SK-N-SH treated with all-trans-retinoic acid at 6 μM for 48 hours (cell line): ENCODE measurements at regions not wholly inside any gene's neighbourhood (a gene's known extent, or its start where the extent isn't known, plus 50 kb on each side); places are given as distances from the start of the nearest gene placed in this dataset.

Source experiments
- ATAC-seq: fragments of 200-7000 bp; cut with Tn5 transposase; 3 replicates; pipeline ENCODE4 v1.9.1; 2020; ENCODE audit warnings: mild to moderate bottlenecking, moderate library complexity
- ARNTL ChIP-seq: fragments of 450-650 bp; formaldehyde crosslinking; IDR thresholded peaks from 2 replicates; pipeline ENCODE4 v1.5.0; 2020; ENCODE audit warnings: low read depth, mild to moderate bottlenecking, moderate library complexity, borderline replicate concordance
- BACH2 ChIP-seq: fragments of 250-450 bp; sonication (Bioruptor Pico); IDR thresholded peaks from 2 replicates; pipeline ENCODE4 v1.9.0; 2021; ENCODE audit warnings: mild to moderate bottlenecking, borderline replicate concordance
- CSDC2 ChIP-seq: fragments of 250-450 bp; sonication (Bioruptor Pico); IDR thresholded peaks from 2 replicates; pipeline ENCODE4 v1.5.0; 2020; ENCODE audit warnings: mild to moderate bottlenecking, moderate library complexity
- ESRRG ChIP-seq: fragments of 250-450 bp; sonication (Bioruptor Pico); IDR thresholded peaks from 2 replicates; pipeline ENCODE4 v1.6.1; 2021; ENCODE audit warnings: mild to moderate bottlenecking
- GLIS3 ChIP-seq: fragments of 250-450 bp; sonication (Bioruptor Pico); IDR thresholded peaks from 2 replicates; pipeline ENCODE4 v1.5.0; 2020; ENCODE audit warnings: mild to moderate bottlenecking, moderate library complexity
- ISL1 ChIP-seq: fragments of 250-450 bp; sonication (Bioruptor Pico); IDR thresholded peaks from 2 replicates; pipeline ENCODE4 v2.1.2; 2022; ENCODE audit warnings: mild to moderate bottlenecking, moderate library complexity
- OSR1 ChIP-seq: fragments of 250-450 bp; sonication (Bioruptor Pico); IDR thresholded peaks from 2 replicates; pipeline ENCODE4 v1.8.0; 2022; ENCODE audit warnings: moderate library complexity, mild to moderate bottlenecking, inconsistent platforms
- PPARA ChIP-seq: fragments of 250-450 bp; sonication (Bioruptor Pico); IDR thresholded peaks from 2 replicates; pipeline ENCODE4 v1.5.0; 2020; ENCODE audit warnings: mild to moderate bottlenecking, borderline replicate concordance
- RARB ChIP-seq: fragments of 250-450 bp; sonication (Bioruptor Pico); IDR thresholded peaks from 2 replicates; pipeline ENCODE4 v1.8.0; 2021; ENCODE audit warnings: mild to moderate bottlenecking, moderate library complexity
- TCF4 ChIP-seq: fragments of 250-450 bp; sonication (Bioruptor Pico); IDR thresholded peaks from 2 replicates; pipeline ENCODE4 v1.8.0; 2021; ENCODE audit warnings: mild to moderate bottlenecking, moderate library complexity, borderline replicate concordance
- TOX ChIP-seq: fragments of 250-450 bp; sonication (Bioruptor Pico); IDR thresholded peaks from 2 replicates; pipeline ENCODE4 v1.8.0; 2021; ENCODE audit warnings: mild to moderate bottlenecking, moderate library complexity, borderline replicate concordance
- ZFP3 ChIP-seq: fragments of 250-450 bp; sonication (Bioruptor Pico); IDR thresholded peaks from 2 replicates; pipeline ENCODE4 v1.5.0; 2020; ENCODE audit warnings: mild to moderate bottlenecking, moderate library complexity
- ZNF565 ChIP-seq: fragments of 450-650 bp; formaldehyde crosslinking; conservative IDR thresholded peaks from 2 replicates; pipeline ENCODE4 v1.5.0; 2020; ENCODE audit warnings: low read depth, mild to moderate bottlenecking, moderate library complexity
- ZNF70 ChIP-seq: fragments of 450-650 bp; formaldehyde crosslinking; IDR thresholded peaks from 2 replicates; pipeline ENCODE4 v1.5.0; 2020; ENCODE audit warnings: mild to moderate bottlenecking, moderate library complexity
- ZNF8 ChIP-seq: fragments of 450-650 bp; formaldehyde crosslinking; IDR thresholded peaks from 2 replicates; pipeline ENCODE4 v1.5.0; 2020; ENCODE audit warnings: mild to moderate bottlenecking, moderate library complexity
- TF ChIP-seq, protein P1 (sequence below): fragments of 250-450 bp; sonication (Bioruptor Pico); IDR thresholded peaks from 2 replicates; pipeline ENCODE4 v1.5.1; 2021; ENCODE audit warnings: mild to moderate bottlenecking, moderate library complexity
- TF ChIP-seq, protein P2 (sequence below): fragments of 250-450 bp; sonication (Bioruptor Pico); IDR thresholded peaks from 2 replicates; pipeline ENCODE4 v1.5.0; 2020; ENCODE audit warnings: mild to moderate bottlenecking, moderate library complexity
- TF ChIP-seq, protein P3 (sequence below): fragments of 250-450 bp; sonication (Bioruptor Pico); IDR thresholded peaks from 2 replicates; pipeline ENCODE4 v1.5.1; 2020; ENCODE audit warnings: low read depth, mild to moderate bottlenecking, moderate library complexity
- TF ChIP-seq, protein P4 (sequence below): fragments of 250-450 bp; sonication (Bioruptor Pico); IDR thresholded peaks from 2 replicates; pipeline ENCODE4 v1.8.0; 2020; ENCODE audit warnings: mild to moderate bottlenecking, moderate library complexity, borderline replicate concordance

DNA sequence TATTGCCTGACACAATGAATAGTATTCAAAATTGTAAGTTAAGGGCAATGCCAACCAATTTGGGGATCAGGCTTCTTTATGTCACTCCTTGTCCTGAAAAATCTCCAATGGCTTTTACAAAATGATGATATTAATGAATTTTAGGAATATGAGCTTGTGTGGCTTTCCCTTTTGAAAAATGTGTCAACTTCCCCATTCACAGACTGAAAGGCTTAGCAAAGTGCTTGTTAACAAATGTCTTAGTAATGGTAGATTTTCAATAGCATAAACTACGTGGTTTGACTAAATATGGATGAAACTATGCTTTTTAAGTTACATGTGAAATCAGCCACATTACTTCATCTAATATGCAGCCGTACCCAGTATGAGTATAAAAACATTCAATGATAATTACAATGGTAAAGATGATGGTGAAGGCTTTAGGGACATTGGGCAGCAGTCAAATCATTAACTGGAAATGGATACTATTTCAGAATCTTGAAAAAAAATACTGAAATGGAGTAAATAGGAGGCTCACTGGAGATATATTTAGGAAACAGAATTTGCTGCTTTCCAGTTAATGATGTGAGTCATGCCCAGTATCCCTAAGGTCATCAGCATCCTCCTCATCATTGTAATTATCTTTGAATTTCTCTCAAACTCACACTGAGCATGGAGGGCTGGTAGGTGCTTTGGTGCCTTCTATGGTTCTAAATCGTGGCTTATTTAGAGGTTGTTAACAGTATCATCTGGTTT is 113.3 kb upstream of the ZNF608 start:
- TF ChIP-seq, protein P1, sequence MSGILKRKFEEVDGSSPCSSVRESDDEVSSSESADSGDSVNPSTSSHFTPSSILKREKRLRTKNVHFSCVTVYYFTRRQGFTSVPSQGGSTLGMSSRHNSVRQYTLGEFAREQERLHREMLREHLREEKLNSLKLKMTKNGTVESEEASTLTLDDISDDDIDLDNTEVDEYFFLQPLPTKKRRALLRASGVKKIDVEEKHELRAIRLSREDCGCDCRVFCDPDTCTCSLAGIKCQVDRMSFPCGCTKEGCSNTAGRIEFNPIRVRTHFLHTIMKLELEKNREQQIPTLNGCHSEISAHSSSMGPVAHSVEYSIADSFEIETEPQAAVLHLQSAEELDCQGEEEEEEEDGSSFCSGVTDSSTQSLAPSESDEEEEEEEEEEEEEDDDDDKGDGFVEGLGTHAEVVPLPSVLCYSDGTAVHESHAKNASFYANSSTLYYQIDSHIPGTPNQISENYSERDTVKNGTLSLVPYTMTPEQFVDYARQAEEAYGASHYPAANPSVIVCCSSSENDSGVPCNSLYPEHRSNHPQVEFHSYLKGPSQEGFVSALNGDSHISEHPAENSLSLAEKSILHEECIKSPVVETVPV (CRISPR knock-in tag) = no peak
- no peak for TF ChIP-seq PPARA
- no peak for TF ChIP-seq ARNTL
- TF ChIP-seq OSR1 (CRISPR knock-in tag) = no peak
- TF ChIP-seq ESRRG (CRISPR knock-in tag) = no peak
- no peak for TF ChIP-seq GLIS3 (CRISPR knock-in tag)
- TF ChIP-seq ISL1 = no peak
- TF ChIP-seq TOX (CRISPR knock-in tag) = no peak
- no peak for TF ChIP-seq ZNF565 (CRISPR knock-in tag)
- TF ChIP-seq, protein P2, sequence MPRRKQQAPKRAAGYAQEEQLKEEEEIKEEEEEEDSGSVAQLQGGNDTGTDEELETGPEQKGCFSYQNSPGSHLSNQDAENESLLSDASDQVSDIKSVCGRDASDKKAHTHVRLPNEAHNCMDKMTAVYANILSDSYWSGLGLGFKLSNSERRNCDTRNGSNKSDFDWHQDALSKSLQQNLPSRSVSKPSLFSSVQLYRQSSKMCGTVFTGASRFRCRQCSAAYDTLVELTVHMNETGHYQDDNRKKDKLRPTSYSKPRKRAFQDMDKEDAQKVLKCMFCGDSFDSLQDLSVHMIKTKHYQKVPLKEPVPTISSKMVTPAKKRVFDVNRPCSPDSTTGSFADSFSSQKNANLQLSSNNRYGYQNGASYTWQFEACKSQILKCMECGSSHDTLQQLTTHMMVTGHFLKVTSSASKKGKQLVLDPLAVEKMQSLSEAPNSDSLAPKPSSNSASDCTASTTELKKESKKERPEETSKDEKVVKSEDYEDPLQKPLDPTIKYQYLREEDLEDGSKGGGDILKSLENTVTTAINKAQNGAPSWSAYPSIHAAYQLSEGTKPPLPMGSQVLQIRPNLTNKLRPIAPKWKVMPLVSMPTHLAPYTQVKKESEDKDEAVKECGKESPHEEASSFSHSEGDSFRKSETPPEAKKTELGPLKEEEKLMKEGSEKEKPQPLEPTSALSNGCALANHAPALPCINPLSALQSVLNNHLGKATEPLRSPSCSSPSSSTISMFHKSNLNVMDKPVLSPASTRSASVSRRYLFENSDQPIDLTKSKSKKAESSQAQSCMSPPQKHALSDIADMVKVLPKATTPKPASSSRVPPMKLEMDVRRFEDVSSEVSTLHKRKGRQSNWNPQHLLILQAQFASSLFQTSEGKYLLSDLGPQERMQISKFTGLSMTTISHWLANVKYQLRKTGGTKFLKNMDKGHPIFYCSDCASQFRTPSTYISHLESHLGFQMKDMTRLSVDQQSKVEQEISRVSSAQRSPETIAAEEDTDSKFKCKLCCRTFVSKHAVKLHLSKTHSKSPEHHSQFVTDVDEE = no peak
- TF ChIP-seq, protein P3, sequence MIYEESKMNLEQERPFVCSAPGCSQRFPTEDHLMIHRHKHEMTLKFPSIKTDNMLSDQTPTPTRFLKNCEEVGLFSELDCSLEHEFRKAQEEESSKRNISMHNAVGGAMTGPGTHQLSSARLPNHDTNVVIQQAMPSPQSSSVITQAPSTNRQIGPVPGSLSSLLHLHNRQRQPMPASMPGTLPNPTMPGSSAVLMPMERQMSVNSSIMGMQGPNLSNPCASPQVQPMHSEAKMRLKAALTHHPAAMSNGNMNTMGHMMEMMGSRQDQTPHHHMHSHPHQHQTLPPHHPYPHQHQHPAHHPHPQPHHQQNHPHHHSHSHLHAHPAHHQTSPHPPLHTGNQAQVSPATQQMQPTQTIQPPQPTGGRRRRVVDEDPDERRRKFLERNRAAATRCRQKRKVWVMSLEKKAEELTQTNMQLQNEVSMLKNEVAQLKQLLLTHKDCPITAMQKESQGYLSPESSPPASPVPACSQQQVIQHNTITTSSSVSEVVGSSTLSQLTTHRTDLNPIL (CRISPR knock-in tag) = no peak
- TF ChIP-seq, protein P4, sequence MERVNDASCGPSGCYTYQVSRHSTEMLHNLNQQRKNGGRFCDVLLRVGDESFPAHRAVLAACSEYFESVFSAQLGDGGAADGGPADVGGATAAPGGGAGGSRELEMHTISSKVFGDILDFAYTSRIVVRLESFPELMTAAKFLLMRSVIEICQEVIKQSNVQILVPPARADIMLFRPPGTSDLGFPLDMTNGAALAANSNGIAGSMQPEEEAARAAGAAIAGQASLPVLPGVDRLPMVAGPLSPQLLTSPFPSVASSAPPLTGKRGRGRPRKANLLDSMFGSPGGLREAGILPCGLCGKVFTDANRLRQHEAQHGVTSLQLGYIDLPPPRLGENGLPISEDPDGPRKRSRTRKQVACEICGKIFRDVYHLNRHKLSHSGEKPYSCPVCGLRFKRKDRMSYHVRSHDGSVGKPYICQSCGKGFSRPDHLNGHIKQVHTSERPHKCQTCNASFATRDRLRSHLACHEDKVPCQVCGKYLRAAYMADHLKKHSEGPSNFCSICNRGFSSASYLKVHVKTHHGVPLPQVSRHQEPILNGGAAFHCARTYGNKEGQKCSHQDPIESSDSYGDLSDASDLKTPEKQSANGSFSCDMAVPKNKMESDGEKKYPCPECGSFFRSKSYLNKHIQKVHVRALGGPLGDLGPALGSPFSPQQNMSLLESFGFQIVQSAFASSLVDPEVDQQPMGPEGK (CRISPR knock-in tag) = no peak
- no peak for TF ChIP-seq ZNF70 (CRISPR knock-in tag)
- TF ChIP-seq ZNF8 (CRISPR knock-in tag) = no peak
- no peak for TF ChIP-seq CSDC2
- TF ChIP-seq, all 23 proteins: peak for 0
- no peak for ATAC-seq

DNA sequence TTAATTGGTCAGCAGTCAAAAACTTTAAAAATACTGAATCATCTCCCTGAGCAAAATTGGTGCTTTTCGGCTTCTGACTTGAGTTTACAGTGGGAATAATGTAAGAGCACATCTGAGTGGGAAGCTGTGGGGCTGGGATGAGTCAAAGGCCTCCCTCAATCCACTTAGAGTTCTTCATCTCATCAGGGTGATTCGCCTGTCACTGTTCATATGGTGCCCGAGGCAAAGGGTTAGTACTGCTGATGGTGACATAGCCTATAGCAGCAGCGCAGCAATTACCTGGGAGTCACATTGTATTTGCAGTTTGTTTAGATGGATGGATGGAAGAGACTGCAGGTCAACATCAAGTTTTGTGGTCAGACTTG is 113.8 kb upstream of the ZNF608 start:
- no peak for ATAC-seq
- TF ChIP-seq OSR1 (CRISPR knock-in tag) = no peak
- no peak for TF ChIP-seq ESRRG (CRISPR knock-in tag)
- TF ChIP-seq TCF4 (CRISPR knock-in tag) = no peak
- TF ChIP-seq ZNF565 (CRISPR knock-in tag) = no peak
- TF ChIP-seq ISL1 = no peak
- TF ChIP-seq ARNTL = no peak
- TF ChIP-seq ZNF8 (CRISPR knock-in tag) = no peak
- TF ChIP-seq PPARA = no peak
- TF ChIP-seq, protein P3 (CRISPR knock-in tag) = no peak
- no peak for TF ChIP-seq RARB (CRISPR knock-in tag)

DNA sequence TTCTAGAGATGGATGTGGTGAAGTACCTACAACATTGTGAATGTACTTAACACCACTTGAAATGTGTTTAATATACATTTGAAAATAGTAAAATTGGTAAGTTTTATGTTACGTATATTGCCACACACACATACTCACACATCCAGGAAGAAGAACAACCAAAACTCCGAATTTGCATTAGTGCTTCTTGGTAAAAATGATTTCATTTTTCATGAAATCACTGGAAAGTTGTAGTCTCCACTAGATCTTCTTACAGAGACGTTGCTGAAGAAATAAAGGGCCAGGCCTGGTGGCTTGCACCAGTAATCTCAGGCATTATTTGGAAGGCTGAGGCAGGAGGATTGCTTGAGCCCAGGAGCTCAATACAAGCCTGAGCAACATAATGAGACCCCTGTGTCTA is 118.6 kb upstream of the ZNF608 start:
- TF ChIP-seq RARB (CRISPR knock-in tag) (no peak), ZFP3 (no peak), ZNF565 (CRISPR knock-in tag) (no peak), TCF4 (CRISPR knock-in tag) (no peak), BACH2 (no peak)
- TF ChIP-seq, protein P3 (CRISPR knock-in tag) = no peak
- TF ChIP-seq, protein P1 (CRISPR knock-in tag) = no peak
- no peak for ATAC-seq
